Omental fat pad (tissue), 3 donors: ENCODE measurements at regions not wholly inside any gene's neighbourhood (a gene's known extent, or its start where the extent isn't known, plus 50 kb on each side); places are given as distances from the start of the nearest gene placed in this dataset.

Experiments
- ATAC-seq: fragments of 150-250 bp; one replicate; pipeline ENCODE4 v1.9.1; 2016; ENCODE audit warnings: mild to moderate bottlenecking, moderate library complexity; ENCODE audit not compliant: low FRiP score
- DNase-seq: peaks from one replicate; pipeline ENCODE4 v3.0.0-alpha.2; 2019; ENCODE audit warnings: low spot score
- TF ChIP-seq, protein P1 (sequence below), 3 donors: fragments of 450-650 bp; IDR thresholded peaks; one replicate each; pipeline ENCODE4 v1.5.1; 2016 to 2017; ENCODE audit warnings: antibody characterized with exemption in 3 of 3, mild to moderate bottlenecking in 3 of 3, moderate library complexity in 2 of 3

DNA sequence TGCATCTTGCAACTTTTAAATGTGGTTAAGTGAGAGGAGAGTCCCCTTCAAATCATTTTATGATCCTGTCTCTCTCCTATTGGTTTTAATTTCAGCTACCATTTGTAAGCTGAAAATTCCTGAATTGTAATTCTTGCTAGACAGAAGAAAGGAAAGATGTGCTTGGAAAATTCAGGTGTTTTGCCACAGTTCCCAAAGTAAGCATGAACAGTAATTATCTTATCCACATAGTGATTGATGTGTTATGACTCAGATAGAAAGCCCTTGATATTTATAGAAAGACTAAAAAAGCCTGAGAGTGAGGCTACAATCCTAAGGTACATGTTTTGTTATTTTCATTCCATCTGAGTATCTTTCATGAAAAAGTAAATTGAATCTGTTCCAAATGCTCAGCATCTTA, 492.5 kb downstream of the MAT2B start:
- TF ChIP-seq, protein P1, sequence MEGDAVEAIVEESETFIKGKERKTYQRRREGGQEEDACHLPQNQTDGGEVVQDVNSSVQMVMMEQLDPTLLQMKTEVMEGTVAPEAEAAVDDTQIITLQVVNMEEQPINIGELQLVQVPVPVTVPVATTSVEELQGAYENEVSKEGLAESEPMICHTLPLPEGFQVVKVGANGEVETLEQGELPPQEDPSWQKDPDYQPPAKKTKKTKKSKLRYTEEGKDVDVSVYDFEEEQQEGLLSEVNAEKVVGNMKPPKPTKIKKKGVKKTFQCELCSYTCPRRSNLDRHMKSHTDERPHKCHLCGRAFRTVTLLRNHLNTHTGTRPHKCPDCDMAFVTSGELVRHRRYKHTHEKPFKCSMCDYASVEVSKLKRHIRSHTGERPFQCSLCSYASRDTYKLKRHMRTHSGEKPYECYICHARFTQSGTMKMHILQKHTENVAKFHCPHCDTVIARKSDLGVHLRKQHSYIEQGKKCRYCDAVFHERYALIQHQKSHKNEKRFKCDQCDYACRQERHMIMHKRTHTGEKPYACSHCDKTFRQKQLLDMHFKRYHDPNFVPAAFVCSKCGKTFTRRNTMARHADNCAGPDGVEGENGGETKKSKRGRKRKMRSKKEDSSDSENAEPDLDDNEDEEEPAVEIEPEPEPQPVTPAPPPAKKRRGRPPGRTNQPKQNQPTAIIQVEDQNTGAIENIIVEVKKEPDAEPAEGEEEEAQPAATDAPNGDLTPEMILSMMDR (IDR thresholded peaks at IDR 0.05) = no peak
- ATAC-seq (no peak), DNase-seq (no peak)

DNA sequence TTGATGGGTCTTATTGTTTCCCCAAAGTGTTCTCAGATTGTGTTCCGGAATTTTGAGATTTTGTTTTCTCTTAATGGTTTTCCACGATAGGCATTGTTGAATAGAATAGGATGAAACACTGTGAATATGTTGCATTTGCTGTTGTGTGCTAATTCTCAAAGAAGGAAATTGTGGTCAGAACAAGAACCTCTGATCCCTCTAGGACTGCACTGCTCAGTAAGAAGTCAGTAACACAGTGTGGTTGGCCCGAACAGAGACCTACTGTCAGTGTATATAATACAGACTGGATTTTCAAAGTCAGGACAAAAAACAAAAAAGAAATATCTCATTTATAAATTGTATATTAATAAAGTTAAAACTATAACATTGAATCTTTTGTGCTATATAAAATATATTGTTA, 494.8 kb downstream of the MAT2B start:
- ATAC-seq = no peak
- DNase-seq = no peak
- TF ChIP-seq, protein P1 (IDR thresholded peaks at IDR 0.05) = no peak

DNA sequence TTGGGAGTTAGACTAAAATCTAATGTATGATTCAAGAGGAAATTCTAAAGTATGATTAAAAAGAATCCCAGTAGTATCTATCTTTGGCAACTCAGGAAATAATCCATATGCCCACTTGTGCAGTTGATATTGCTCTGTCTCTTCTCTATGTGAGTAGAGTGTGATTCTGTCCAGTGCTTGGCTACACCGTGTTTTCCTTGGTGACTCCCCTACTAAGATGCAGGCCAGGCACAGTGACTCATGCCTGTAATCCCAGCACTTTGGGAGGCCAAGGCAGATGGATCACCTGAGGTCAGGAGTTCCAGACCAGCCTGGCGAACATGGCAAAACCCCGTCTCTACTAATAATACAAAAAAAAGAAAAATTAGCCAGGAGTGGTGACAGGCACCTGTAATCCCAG, 495.4 kb downstream of the MAT2B start:
- ATAC-seq = no peak
- TF ChIP-seq, protein P1 (IDR thresholded peaks at IDR 0.05) = no peak

DNA sequence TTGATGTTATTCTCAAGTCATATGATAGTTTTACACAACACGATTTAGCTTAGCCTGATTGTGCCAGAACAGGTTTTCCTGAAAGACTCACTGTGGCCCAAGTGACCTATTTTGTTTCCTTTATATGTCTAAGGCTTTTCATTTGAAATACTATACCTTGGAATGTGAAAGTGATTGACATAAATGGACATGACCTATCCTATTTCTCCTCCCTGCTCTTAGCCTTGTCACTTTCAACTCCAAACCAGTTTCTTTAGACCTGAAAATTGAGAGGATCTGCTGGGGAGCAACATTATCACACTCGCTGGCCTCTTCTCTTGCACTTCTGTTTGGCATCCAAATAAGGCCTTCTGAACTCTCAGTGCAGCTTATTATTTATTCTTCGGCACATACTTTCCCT, 496.8 kb downstream of the MAT2B start:
- TF ChIP-seq, protein P1 (IDR thresholded peaks at IDR 0.05) = no peak

More for the DNA sequence above, 495.4 kb downstream of the MAT2B start:
- DNase-seq = no peak

DNA sequence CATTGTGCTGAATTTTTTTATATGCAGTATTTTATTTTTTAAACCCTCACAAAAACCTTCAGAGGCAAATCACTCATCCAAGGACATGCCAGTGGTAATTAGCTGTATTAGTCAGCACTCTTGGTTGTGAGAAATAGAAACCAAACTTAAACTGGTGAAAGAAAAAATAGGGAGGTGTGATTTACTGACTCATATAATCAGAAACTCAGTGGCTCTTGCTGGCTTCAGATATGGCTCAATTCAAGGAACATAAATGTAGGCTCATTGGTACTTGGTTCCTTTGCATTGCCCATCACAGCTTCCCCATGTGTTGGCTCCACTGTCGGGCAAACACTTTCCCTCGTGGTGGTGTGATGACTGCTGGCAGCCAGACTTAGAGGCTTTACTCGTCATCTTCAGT, 497.2 kb downstream of the MAT2B start:
- no peak for ATAC-seq
- DNase-seq = no peak
- TF ChIP-seq, protein P1 (IDR thresholded peaks at IDR 0.05) = no peak

More for the DNA sequence above, 496.8 kb downstream of the MAT2B start:
- DNase-seq (no peak), ATAC-seq (no peak)

DNA sequence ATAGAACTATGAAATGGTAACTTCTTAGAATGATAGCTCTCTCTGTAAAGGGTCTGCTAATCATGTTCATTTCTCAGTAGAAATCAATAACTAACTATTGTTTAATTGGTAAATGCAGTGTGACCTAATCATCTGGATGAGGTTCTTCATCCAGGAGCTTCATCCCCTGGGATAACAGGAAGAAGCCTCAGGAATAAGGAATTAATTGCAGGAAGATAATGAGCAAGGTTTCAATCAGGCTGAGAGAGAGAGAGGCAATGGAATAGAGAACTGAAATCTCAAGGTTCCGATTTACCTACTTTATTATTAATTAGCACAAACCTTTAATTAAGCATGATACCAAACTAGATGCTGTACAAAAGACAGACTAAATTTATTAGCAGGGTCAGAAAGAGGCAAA, 499.7 kb downstream of the MAT2B start:
- DNase-seq (no peak), ATAC-seq (no peak)
- TF ChIP-seq, protein P1 (IDR thresholded peaks at IDR 0.05) = no peak

DNA sequence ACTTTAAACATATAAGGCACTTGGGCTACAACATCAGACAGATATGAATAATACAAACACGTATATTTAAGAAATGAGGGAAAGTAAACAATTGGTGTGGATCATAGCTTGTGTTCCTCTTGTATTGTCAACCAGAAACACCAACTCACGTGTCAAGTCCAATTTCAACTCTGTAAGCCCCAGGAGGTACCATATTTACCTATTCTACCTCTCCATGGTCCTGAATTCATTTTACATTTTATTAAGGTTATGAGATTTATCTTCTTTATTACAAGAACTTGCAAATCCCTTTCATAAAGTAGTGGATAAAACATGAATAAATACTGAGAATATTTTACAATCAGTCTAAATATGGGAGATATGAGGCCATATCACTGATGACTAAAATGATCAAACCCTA, 501.6 kb downstream of the MAT2B start:
- TF ChIP-seq, protein P1 (IDR thresholded peaks at IDR 0.05) = no peak
- ATAC-seq = no peak
- no peak for DNase-seq
